ENCODE measurements at regions not wholly inside any gene's neighbourhood (a gene's known extent, or its start where the extent isn't known, plus 50 kb on each side); places are given as distances from the start of the nearest gene placed in this dataset.

- TF ChIP-seq CTCF (IDR thresholded peaks at IDR 0.05) = no peak
- TF ChIP-seq POLR2A (IDR thresholded peaks at IDR 0.05) = no peak
Measured at GRCh38 chr7:46696741-46697140, 775.7 kb upstream of the IGFBP3 start.
